22Rv1 (cell line): ENCODE measurements at regions not wholly inside any gene's neighbourhood (a gene's known extent, or its start where the extent isn't known, plus 50 kb on each side); places are given as distances from the start of the nearest gene placed in this dataset.

Experiments used
- CTCF ChIP-seq: fragments of 450-650 bp; IDR thresholded peaks from 2 replicates; pipeline ENCODE4 v1.5.1; 2017; ENCODE audit warnings: mild to moderate bottlenecking
- ZFX ChIP-seq: fragments of 450-650 bp; IDR thresholded peaks from 2 replicates; pipeline ENCODE4 v1.6.1; 2017; ENCODE audit warnings: antibody characterized with exemption, borderline replicate concordance

DNA sequence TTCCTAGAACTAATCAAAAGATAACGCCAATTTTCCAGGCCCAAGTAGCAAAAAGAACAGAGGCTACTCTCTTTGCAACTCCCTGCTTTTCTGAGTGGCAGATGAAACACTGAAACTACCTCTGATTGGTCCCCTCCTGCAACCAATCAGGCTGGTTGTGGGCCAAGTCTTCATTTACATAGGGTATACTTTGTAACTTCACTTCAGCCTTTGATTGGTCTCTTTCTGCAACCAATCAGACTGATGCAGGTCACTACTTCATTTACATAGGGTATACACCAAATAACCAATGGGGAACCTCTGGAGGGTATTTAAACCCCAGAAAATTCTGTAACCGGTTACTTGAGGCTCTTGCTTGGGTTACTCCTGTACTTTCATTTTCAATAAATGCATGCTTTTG lies 289.6 kb downstream of the MED10 start:
- no peak for TF ChIP-seq ZFX
- no peak for TF ChIP-seq CTCF
